ENCODE measurements at regions not wholly inside any gene's neighbourhood (a gene's known extent, or its start where the extent isn't known, plus 50 kb on each side); places are given as distances from the start of the nearest gene placed in this dataset.

GRCh38 chr7:46288861-46289260 is 367.8 kb upstream of the IGFBP3 start:
- no peak for TF ChIP-seq CTCF (IDR thresholded peaks at IDR 0.05 in 4 of 5, conservative IDR thresholded peaks at IDR 0.05 in 1 of 5)
- TF ChIP-seq POLR2A (IDR thresholded peaks at IDR 0.05), result no peak
